PC-3 (cell line): ENCODE measurements at regions not wholly inside any gene's neighbourhood (a gene's known extent, or its start where the extent isn't known, plus 50 kb on each side); places are given as distances from the start of the nearest gene placed in this dataset.

ENCODE experiments used
- CTCF ChIP-seq: fragments of 300-600 bp; sonication (generic); conservative IDR thresholded peaks from 2 replicates; pipeline ENCODE4 v1.5.1; 2017; ENCODE audit warnings: antibody characterized with exemption, low read depth, mild to moderate bottlenecking, low read length
- EZH2phosphoT487 ChIP-seq: fragments of 300-600 bp; sonication (generic); IDR thresholded peaks from 2 replicates; pipeline ENCODE4 v1.6.1; 2018; ENCODE audit warnings: mild to moderate bottlenecking, antibody characterized with exemption, low read length, borderline replicate concordance

GRCh38 chr13:50572129-50572528, 271.4 kb downstream of the DLEU7 start:
- TF ChIP-seq CTCF (no peak), EZH2phosphoT487 (no peak)
